ENCODE measurements at regions not wholly inside any gene's neighbourhood (a gene's known extent, or its start where the extent isn't known, plus 50 kb on each side); places are given as distances from the start of the nearest gene placed in this dataset.

- Histone ChIP-seq H3K4me1 (ENCODE audit: insufficient read depth, low read length) (peaks cover 11% of the 10 kb centered on the region), H3K9me3 (ENCODE audit: low read length) (no peaks in the 10 kb centered on the region), H3K27me3 (ENCODE audit: control insufficient read depth in 1 of 2, insufficient read depth in 2 of 2, low read length in 2 of 2) (no peaks in the 10 kb centered on the region), H3K4me3 (ENCODE audit: low read depth in 1 of 2, low read length in 2 of 2) (no peak overlapping the region), H3K36me3 (ENCODE audit: insufficient read depth, low read length) (no peaks in the 10 kb centered on the region), H3K9ac (ENCODE audit: low read length) (no peak overlapping the region), H3K27ac (ENCODE audit: low read depth, low read length) (no peak overlapping the region)
Observed at GRCh38 chr1:218815076-218815475, 358.6 kb upstream of the LYPLAL1 start.

DNA sequence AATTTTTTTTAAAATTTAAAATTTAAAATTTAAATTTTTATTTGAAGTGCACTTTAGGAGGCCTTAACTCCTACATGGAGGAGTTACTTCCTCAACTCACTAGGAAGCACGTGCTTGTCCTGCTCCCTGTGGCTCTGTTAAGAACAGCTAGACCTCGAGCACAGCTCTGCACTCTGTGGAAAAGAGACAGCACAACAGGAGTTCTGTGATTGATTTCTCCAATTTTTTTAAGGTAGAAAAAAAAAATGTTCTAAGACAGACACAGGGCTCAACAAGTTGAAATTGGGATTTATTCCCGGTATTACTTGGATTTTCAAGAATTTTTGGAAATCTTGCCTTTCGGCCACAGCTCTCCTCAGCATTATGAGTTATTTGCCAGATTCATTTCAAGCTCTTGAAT lies 356.6 kb upstream of the LYPLAL1 start:
- Histone ChIP-seq H3K4me1 (ENCODE audit: insufficient read depth, low read length) (peaks cover 11% of the 10 kb centered on the region), H3K4me3 (ENCODE audit: low read depth in 1 of 2, low read length in 2 of 2) (no peak overlapping the region), H3K27me3 (ENCODE audit: control insufficient read depth in 1 of 2, insufficient read depth in 2 of 2, low read length in 2 of 2) (no peaks in the 10 kb centered on the region), H3K9ac (ENCODE audit: low read length) (no peak overlapping the region), H3K27ac (ENCODE audit: low read depth, low read length) (no peak overlapping the region), H3K9me3 (ENCODE audit: low read length) (no peaks in the 10 kb centered on the region), H3K36me3 (ENCODE audit: insufficient read depth, low read length) (no peaks in the 10 kb centered on the region)

GRCh38 chr1:218817691-218818465 lies 355.8 kb upstream of the LYPLAL1 start:
- Histone ChIP-seq H3K4me3 (ENCODE audit: low read depth in 1 of 2, low read length in 2 of 2) (no peak overlapping the region), H3K9me3 (ENCODE audit: low read length) (no peaks in the 10 kb centered on the region), H3K27me3 (ENCODE audit: control insufficient read depth in 1 of 2, insufficient read depth in 2 of 2, low read length in 2 of 2) (no peaks in the 10 kb centered on the region), H3K4me1 (ENCODE audit: insufficient read depth, low read length) (peaks cover 11% of the 10 kb centered on the region), H3K9ac (ENCODE audit: low read length) (no peak overlapping the region), H3K27ac (ENCODE audit: low read depth, low read length) (no peak overlapping the region), H3K36me3 (ENCODE audit: insufficient read depth, low read length) (no peaks in the 10 kb centered on the region)

- Histone ChIP-seq H3K27ac (ENCODE audit: low read depth, low read length) (no peak overlapping the region), H3K36me3 (ENCODE audit: insufficient read depth, low read length) (no peaks in the 10 kb centered on the region), H3K9ac (ENCODE audit: low read length) (no peak overlapping the region), H3K4me3 (ENCODE audit: low read depth in 1 of 2, low read length in 2 of 2) (no peak overlapping the region), H3K4me1 (ENCODE audit: insufficient read depth, low read length) (peaks cover 4% of the 10 kb centered on the region), H3K27me3 (ENCODE audit: control insufficient read depth in 1 of 2, insufficient read depth in 2 of 2, low read length in 2 of 2) (no peaks in the 10 kb centered on the region), H3K9me3 (ENCODE audit: low read length) (no peaks in the 10 kb centered on the region)
Observed at GRCh38 chr1:218823291-218823900, 350.3 kb upstream of the LYPLAL1 start.

- Histone ChIP-seq H3K27ac (ENCODE audit: low read depth, low read length) (no peak overlapping the region), H3K9me3 (ENCODE audit: low read length) (no peaks in the 10 kb centered on the region), H3K4me3 (ENCODE audit: low read depth in 1 of 2, low read length in 2 of 2) (no peak overlapping the region), H3K36me3 (ENCODE audit: insufficient read depth, low read length) (no peaks in the 10 kb centered on the region), H3K4me1 (ENCODE audit: insufficient read depth, low read length) (peaks cover 14% of the 10 kb centered on the region), H3K27me3 (ENCODE audit: control insufficient read depth in 1 of 2, insufficient read depth in 2 of 2, low read length in 2 of 2) (no peaks in the 10 kb centered on the region), H3K9ac (ENCODE audit: low read length) (no peak overlapping the region)
Observed at GRCh38 chr1:218827486-218827885, 346.2 kb upstream of the LYPLAL1 start.

GRCh38 chr1:218828125-218828650 lies 345.5 kb upstream of the LYPLAL1 start:
- no peaks in the 10 kb centered on the region for H3K27me3 ChIP-seq (ENCODE audit: control insufficient read depth in 1 of 2, insufficient read depth in 2 of 2, low read length in 2 of 2)
- no peak overlapping the region for H3K27ac ChIP-seq (ENCODE audit: low read depth, low read length)
- no peaks in the 10 kb centered on the region for H3K9me3 ChIP-seq (ENCODE audit: low read length)
- H3K9ac ChIP-seq (ENCODE audit: low read length), result no peak overlapping the region
- H3K4me3 ChIP-seq (ENCODE audit: low read depth in 1 of 2, low read length in 2 of 2), result no peak overlapping the region
- H3K4me1 ChIP-seq (ENCODE audit: insufficient read depth, low read length), result peaks cover 14% of the 10 kb centered on the region
- no peaks in the 10 kb centered on the region for H3K36me3 ChIP-seq (ENCODE audit: insufficient read depth, low read length)

DNA sequence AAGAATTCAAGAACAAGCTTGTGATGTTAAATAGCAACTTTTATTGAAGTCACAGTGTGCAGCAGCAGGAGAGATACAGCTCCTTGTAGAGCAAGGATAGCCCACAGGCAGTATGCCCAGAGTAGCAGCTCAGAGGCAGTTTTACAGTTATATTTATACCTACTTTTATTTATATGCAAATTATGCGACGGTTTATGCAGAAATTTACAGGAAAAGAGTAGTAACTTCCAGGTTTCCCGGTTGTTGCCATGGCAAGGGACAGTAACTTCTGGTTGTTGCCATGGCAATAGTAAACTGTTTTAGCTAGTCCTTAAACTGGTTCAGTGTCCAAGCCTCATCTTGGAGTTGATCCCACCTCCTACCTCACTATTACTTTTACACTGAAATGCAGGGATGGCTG lies 344.6 kb upstream of the LYPLAL1 start:
- H3K4me1 ChIP-seq (ENCODE audit: insufficient read depth, low read length), result peaks cover 14% of the 10 kb centered on the region
- H3K27me3 ChIP-seq (ENCODE audit: control insufficient read depth in 1 of 2, insufficient read depth in 2 of 2, low read length in 2 of 2), result no peaks in the 10 kb centered on the region
- H3K4me3 ChIP-seq (ENCODE audit: low read depth in 1 of 2, low read length in 2 of 2), result no peak overlapping the region
- H3K27ac ChIP-seq (ENCODE audit: low read depth, low read length), result no peak overlapping the region
- no peaks in the 10 kb centered on the region for H3K36me3 ChIP-seq (ENCODE audit: insufficient read depth, low read length)
- H3K9me3 ChIP-seq (ENCODE audit: low read length), result no peaks in the 10 kb centered on the region
- H3K9ac ChIP-seq (ENCODE audit: low read length), result no peak overlapping the region

GRCh38 chr1:218835609-218836008 lies 338.1 kb upstream of the LYPLAL1 start:
- no peak overlapping the region for H3K27ac ChIP-seq (ENCODE audit: low read depth, low read length)
- H3K4me1 ChIP-seq (ENCODE audit: insufficient read depth, low read length), result no peaks in the 10 kb centered on the region
- H3K4me3 ChIP-seq (ENCODE audit: low read depth in 1 of 2, low read length in 2 of 2), result no peak overlapping the region
- H3K36me3 ChIP-seq (ENCODE audit: insufficient read depth, low read length), result no peaks in the 10 kb centered on the region
- H3K9ac ChIP-seq (ENCODE audit: low read length), result no peak overlapping the region
- no peaks in the 10 kb centered on the region for H3K27me3 ChIP-seq (ENCODE audit: control insufficient read depth in 1 of 2, insufficient read depth in 2 of 2, low read length in 2 of 2)
- no peaks in the 10 kb centered on the region for H3K9me3 ChIP-seq (ENCODE audit: low read length)

- no peaks in the 10 kb centered on the region for H3K27me3 ChIP-seq (ENCODE audit: control insufficient read depth in 1 of 2, insufficient read depth in 2 of 2, low read length in 2 of 2)
- no peak overlapping the region for H3K4me3 ChIP-seq (ENCODE audit: low read depth in 1 of 2, low read length in 2 of 2)
Observed at GRCh38 chr1:218836264-218836663, 337.4 kb upstream of the LYPLAL1 start.

DNA sequence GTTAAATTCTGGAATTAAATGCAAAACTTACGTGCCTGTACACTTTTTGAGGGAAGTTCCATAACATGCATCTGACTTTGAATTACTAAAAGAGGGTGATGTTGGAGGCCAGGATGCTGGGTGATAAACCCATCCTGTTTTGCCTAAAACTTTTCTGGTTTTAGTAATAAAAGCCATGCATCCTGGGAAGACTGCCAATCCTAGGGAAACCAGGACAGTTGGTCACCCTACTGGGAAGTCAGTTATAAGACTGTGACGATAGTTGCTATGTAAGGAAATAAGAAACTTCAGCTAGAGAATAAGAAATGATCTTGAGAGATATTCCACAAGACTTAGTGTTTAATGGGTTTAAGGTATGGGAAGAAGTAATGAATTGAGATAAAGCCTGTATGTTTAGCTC lies 336.6 kb upstream of the LYPLAL1 start:
- Histone ChIP-seq H3K4me3 (ENCODE audit: low read depth in 1 of 2, low read length in 2 of 2) (no peak overlapping the region), H3K36me3 (ENCODE audit: insufficient read depth, low read length) (no peaks in the 10 kb centered on the region), H3K9me3 (ENCODE audit: low read length) (no peaks in the 10 kb centered on the region), H3K27ac (ENCODE audit: low read depth, low read length) (no peak overlapping the region), H3K9ac (ENCODE audit: low read length) (no peak overlapping the region), H3K4me1 (ENCODE audit: insufficient read depth, low read length) (no peaks in the 10 kb centered on the region), H3K27me3 (ENCODE audit: control insufficient read depth in 1 of 2, insufficient read depth in 2 of 2, low read length in 2 of 2) (no peaks in the 10 kb centered on the region)

More at GRCh38 chr1:218836264-218836663, 337.4 kb upstream of the LYPLAL1 start:
- Histone ChIP-seq H3K9ac (ENCODE audit: low read length) (no peak overlapping the region), H3K9me3 (ENCODE audit: low read length) (no peaks in the 10 kb centered on the region), H3K4me1 (ENCODE audit: insufficient read depth, low read length) (no peaks in the 10 kb centered on the region), H3K36me3 (ENCODE audit: insufficient read depth, low read length) (no peaks in the 10 kb centered on the region), H3K27ac (ENCODE audit: low read depth, low read length) (no peak overlapping the region)

DNA sequence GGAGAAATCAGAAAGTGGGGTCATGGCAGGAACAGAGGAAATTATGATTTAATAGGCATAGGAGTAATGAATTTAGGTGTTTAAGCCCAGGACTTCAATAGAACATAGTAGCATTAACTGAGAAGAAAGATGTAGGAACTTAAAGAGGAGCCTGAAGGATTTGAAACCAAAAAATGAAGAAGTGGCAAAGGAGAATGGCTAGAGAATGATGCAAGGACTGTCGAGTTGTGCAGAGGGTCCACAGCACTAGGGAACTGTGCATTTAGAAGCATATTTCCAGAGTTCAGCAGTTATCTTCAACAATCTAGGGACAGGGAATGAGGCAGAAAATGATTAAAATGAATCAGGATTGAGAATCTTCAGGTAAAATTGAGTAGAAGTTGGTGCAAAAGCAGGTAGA lies 328.1 kb upstream of the LYPLAL1 start:
- Histone ChIP-seq H3K27me3 (ENCODE audit: control insufficient read depth in 1 of 2, insufficient read depth in 2 of 2, low read length in 2 of 2) (no peaks in the 10 kb centered on the region), H3K9ac (ENCODE audit: low read length) (no peak overlapping the region), H3K4me3 (ENCODE audit: low read depth in 1 of 2, low read length in 2 of 2) (no peak overlapping the region), H3K9me3 (ENCODE audit: low read length) (no peaks in the 10 kb centered on the region), H3K27ac (ENCODE audit: low read depth, low read length) (no peak overlapping the region), H3K36me3 (ENCODE audit: insufficient read depth, low read length) (no peaks in the 10 kb centered on the region), H3K4me1 (ENCODE audit: insufficient read depth, low read length) (no peaks in the 10 kb centered on the region)

DNA sequence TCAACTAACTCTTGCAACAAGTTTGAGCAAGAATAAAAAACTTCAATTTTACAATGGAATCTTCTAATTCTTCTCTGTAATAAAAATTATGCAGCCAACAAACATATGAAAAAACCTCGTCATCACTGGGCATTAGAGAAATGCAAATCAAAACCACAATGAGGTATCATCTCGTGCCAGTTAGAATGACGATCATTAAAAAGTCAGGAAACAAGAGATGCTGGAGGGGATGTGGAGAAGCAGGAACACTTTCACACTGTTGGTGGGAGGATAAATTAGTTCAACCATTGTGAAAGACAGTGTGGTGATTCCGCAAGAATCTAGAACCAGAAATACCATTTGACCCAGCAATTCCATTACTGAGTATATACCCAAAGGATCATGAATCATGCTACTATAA lies 327.5 kb upstream of the LYPLAL1 start:
- no peak overlapping the region for H3K27ac ChIP-seq (ENCODE audit: low read depth, low read length)
- no peaks in the 10 kb centered on the region for H3K36me3 ChIP-seq (ENCODE audit: insufficient read depth, low read length)
- H3K9ac ChIP-seq (ENCODE audit: low read length), result no peak overlapping the region
- no peaks in the 10 kb centered on the region for H3K27me3 ChIP-seq (ENCODE audit: control insufficient read depth in 1 of 2, insufficient read depth in 2 of 2, low read length in 2 of 2)
- H3K9me3 ChIP-seq (ENCODE audit: low read length), result no peaks in the 10 kb centered on the region
- H3K4me1 ChIP-seq (ENCODE audit: insufficient read depth, low read length), result no peaks in the 10 kb centered on the region
- H3K4me3 ChIP-seq (ENCODE audit: low read depth in 1 of 2, low read length in 2 of 2), result no peak overlapping the region
